IMR-90 (cell line): ENCODE measurements at regions not wholly inside any gene's neighbourhood (a gene's known extent, or its start where the extent isn't known, plus 50 kb on each side); places are given as distances from the start of the nearest gene placed in this dataset.

Experiments
- ATAC-seq: fragments of 200-7000 bp; cut with Tn5 transposase; 2 replicates; pipeline ENCODE4 v1.9.1; 2020; ENCODE audit warnings: low read depth, mild to moderate bottlenecking, moderate library complexity
- BruUV-seq: library from RNA; stranded (reverse); fragments of 400-500 nt; replicated peaks from 2 replicates; lab custom pipeline; 2021; lab: Mats Ljungman, UMichigan
- CTCF ChIA-PET: fragments of 300-600 bp; formaldehyde crosslinking; extraction: SDS; loops from one replicate; lab custom pipeline; 2021; ENCODE audit warnings: antibody characterized with exemption; lab: Yijun Ruan, JAX
- POLR2A ChIA-PET: fragments of 300-600 bp; sonication (Branson Sonifier 250); formaldehyde crosslinking; loops from one replicate; lab custom pipeline; 2022; ENCODE audit warnings: antibody characterized with exemption; ENCODE audit not compliant: unreplicated experiment; lab: Charles Lee
- DNase-seq: peaks from one replicate; pipeline ENCODE4 v3.0.0; 2013
- H2AFZ ChIP-seq: replicated peaks from 2 replicates; pipeline ENCODE3; 2013; ENCODE audit warnings: low read length, mild to moderate bottlenecking; ENCODE audit not compliant: poor library complexity
- H2AK5ac ChIP-seq: 2 replicates; pipeline ENCODE4 v1.6.1; 2013; ENCODE audit warnings: low read depth, low read length, inconsistent platforms
- H2AK9ac ChIP-seq: replicated peaks from 2 replicates; pipeline ENCODE3; 2013; ENCODE audit warnings: mild to moderate bottlenecking, low read depth, low read length, moderate library complexity; ENCODE audit not compliant: poor library complexity
- H2BK120ac ChIP-seq: 2 replicates; pipeline ENCODE4 v1.6.1; 2013; ENCODE audit warnings: low read depth, low read length, inconsistent platforms
- H2BK15ac ChIP-seq: 3 replicates; pipeline ENCODE4 v1.6.1; 2013; ENCODE audit warnings: low read depth, low read length, inconsistent platforms
- H2BK20ac ChIP-seq: 2 replicates; pipeline ENCODE4 v1.6.1; 2013; ENCODE audit warnings: low read depth, mild to moderate bottlenecking, inconsistent platforms, low read length, moderate library complexity
- H2BK5ac ChIP-seq: 2 replicates; pipeline ENCODE4 v1.6.1; 2013; ENCODE audit warnings: mild to moderate bottlenecking, low read depth, low read length, inconsistent platforms; ENCODE audit not compliant: poor library complexity, severe bottlenecking
- H3K14ac ChIP-seq: replicated peaks from 2 replicates; pipeline ENCODE4 v1.6.1; 2013; ENCODE audit warnings: low read depth, low read length, inconsistent platforms
- H3K18ac ChIP-seq: 2 replicates; pipeline ENCODE4 v1.6.1; 2013; ENCODE audit warnings: low read depth, low read length, control low read depth
- H3K23ac ChIP-seq: 2 replicates; pipeline ENCODE4 v1.6.1; 2013; ENCODE audit warnings: low read depth, low read length, inconsistent platforms
- H3K27ac ChIP-seq: 2 replicates; pipeline ENCODE4 v1.5.1; 2013; ENCODE audit warnings: mild to moderate bottlenecking, control low read depth, low read length; ENCODE audit not compliant: insufficient read depth
- H3K27me3 ChIP-seq: 2 replicates; pipeline ENCODE4 v1.6.1; 2013; ENCODE audit warnings: low read length; ENCODE audit not compliant: control insufficient read depth, insufficient read depth
- H3K36me3 ChIP-seq: 2 replicates; pipeline ENCODE4 v1.6.1; 2013; ENCODE audit warnings: low read length, mixed read lengths; ENCODE audit not compliant: control insufficient read depth, insufficient read depth
- H3K4ac ChIP-seq: 2 replicates; pipeline ENCODE4 v1.6.1; 2013; ENCODE audit warnings: low read depth, low read length, inconsistent platforms
- H3K4me1 ChIP-seq: 2 replicates; pipeline ENCODE4 v1.6.1; 2013; ENCODE audit warnings: low read length, mixed read lengths; ENCODE audit not compliant: control insufficient read depth, insufficient read depth
- H3K4me2 ChIP-seq: 2 replicates; pipeline ENCODE4 v1.6.1; 2013; ENCODE audit warnings: low read depth, mild to moderate bottlenecking, control low read depth, low read length, moderate library complexity
- H3K4me3 ChIP-seq: 2 replicates; pipeline ENCODE4 v1.5.1; 2013; ENCODE audit warnings: low read depth, mild to moderate bottlenecking, control low read depth, low read length, moderate library complexity; ENCODE audit not compliant: insufficient read depth
- H3K56ac ChIP-seq: 2 replicates; pipeline ENCODE4 v1.6.1; 2013; ENCODE audit warnings: low read length, inconsistent platforms; ENCODE audit not compliant: insufficient read depth; ENCODE audit errors: extremely low read depth
- H3K79me1 ChIP-seq, 2 experiments: 2 replicates each; pipeline ENCODE4 v1.6.1; 2013; ENCODE audit warnings: low read length in 2 of 2, inconsistent platforms in 1 of 2, low read depth in 1 of 2
- H3K9ac ChIP-seq: 2 replicates; pipeline ENCODE4 v1.6.1; 2013; ENCODE audit warnings: low read depth, low read length, control low read depth
- H3K9me1 ChIP-seq: 2 replicates; pipeline ENCODE4 v1.6.1; 2013; ENCODE audit warnings: low read length, inconsistent platforms; ENCODE audit not compliant: insufficient read depth
- H3K9me3 ChIP-seq: 2 replicates; pipeline ENCODE4 v1.6.1; 2013; ENCODE audit warnings: low read length; ENCODE audit not compliant: control insufficient read depth, insufficient read depth
- H4K20me1 ChIP-seq: 2 replicates; pipeline ENCODE4 v1.6.1; 2013; ENCODE audit warnings: low read length, inconsistent platforms; ENCODE audit not compliant: insufficient read depth
- H4K5ac ChIP-seq: 2 replicates; pipeline ENCODE4 v1.6.1; 2013; ENCODE audit warnings: mild to moderate bottlenecking, low read depth, low read length, control low read depth
- H4K8ac ChIP-seq, 2 experiments: 2 replicates each; pipeline ENCODE4 v1.6.1; 2013; ENCODE audit warnings: low read depth in 2 of 2, low read length in 2 of 2, control low read depth in 1 of 2, inconsistent platforms in 1 of 2
- H4K91ac ChIP-seq: 2 replicates; pipeline ENCODE4 v1.6.1; 2013; ENCODE audit warnings: low read depth, low read length, inconsistent platforms; ENCODE audit not compliant: insufficient read depth
- BHLHE40 ChIP-seq: fragments of 150-350 bp; IDR thresholded peaks from 2 replicates; pipeline ENCODE4 v1.6.1; 2016; ENCODE audit warnings: mild to moderate bottlenecking, low read depth, low read length
- CEBPB ChIP-seq: IDR thresholded peaks from 2 replicates; pipeline ENCODE4 v1.6.1; 2012; ENCODE audit warnings: low read depth, low read length, improper control_type of control experiment
- CHD1 ChIP-seq: IDR thresholded peaks from 2 replicates; pipeline ENCODE4 v1.6.1; 2012; ENCODE audit warnings: low read depth, low read length, improper control_type of control experiment
- FOS ChIP-seq: fragments of 150-350 bp; IDR thresholded peaks from 2 replicates; pipeline ENCODE4 v1.6.1; 2016; ENCODE audit warnings: low read depth, low read length
- MAFK ChIP-seq: IDR thresholded peaks from 2 replicates; pipeline ENCODE4 v1.6.1; 2012; ENCODE audit warnings: low read depth, low read length, improper control_type of control experiment
- MAZ ChIP-seq: IDR thresholded peaks from 2 replicates; pipeline ENCODE4 v1.6.1; 2012; ENCODE audit warnings: low read depth, mild to moderate bottlenecking, low read length, improper control_type of control experiment, moderate library complexity, borderline replicate concordance
- MXI1 ChIP-seq: IDR thresholded peaks from 2 replicates; pipeline ENCODE4 v1.6.1; 2012; ENCODE audit warnings: low read depth, mild to moderate bottlenecking, low read length, moderate library complexity, borderline replicate concordance
- NFE2L2 ChIP-seq: fragments of 150-350 bp; IDR thresholded peaks from 2 replicates; pipeline ENCODE4 v1.6.1; 2016; ENCODE audit warnings: low read depth, mild to moderate bottlenecking, low read length
- POLR2A ChIP-seq: IDR thresholded peaks from 2 replicates; pipeline ENCODE4 v1.6.1; 2012; ENCODE audit warnings: mild to moderate bottlenecking, low read depth, low read length
- RAD21 ChIP-seq: IDR thresholded peaks from 2 replicates; pipeline ENCODE4 v1.6.1; 2012; ENCODE audit warnings: low read length, improper control_type of control experiment
- RCOR1 ChIP-seq: IDR thresholded peaks from 2 replicates; pipeline ENCODE4 v1.6.1; 2012; ENCODE audit warnings: mild to moderate bottlenecking, low read length, improper control_type of control experiment; ENCODE audit not compliant: insufficient replicate concordance
- RFX5 ChIP-seq: IDR thresholded peaks from 2 replicates; pipeline ENCODE4 v1.8.0; 2012; ENCODE audit warnings: low read depth, mild to moderate bottlenecking, low read length, moderate library complexity
- SMC3 ChIP-seq: fragments of 150-350 bp; IDR thresholded peaks from 2 replicates; pipeline ENCODE4 v1.6.1; 2016; ENCODE audit warnings: low read depth, mild to moderate bottlenecking, antibody characterized with exemption, low read length, moderate library complexity
- WGBS, 2 experiments: methylation state at CpG; one replicate each; pipeline versions ENCODE4 v1.1.5 to v1.1.7; 2013; ENCODE audit warnings: missing lambda C conversion rate in 2 of 2; ENCODE audit not compliant: insufficient read length in 1 of 2; ENCODE audit errors: extremely low coverage in 2 of 2; 5-methylcytosine and 5-hydroxymethylcytosine counted together
- dilution Hi-C: fragments of 300-500 bp; cut with HindIII; formaldehyde crosslinking; loops from one replicate; pipeline ENCODE4 v1.14.3; 2018; ENCODE audit warnings: low sequenced_read_pairs; ENCODE audit not compliant: unreplicated experiment
- in situ Hi-C: fragments of 300-500 bp; cut with MboI; formaldehyde crosslinking; loops from 3 replicates; pipeline ENCODE4 v1.14.3; 2019; ENCODE audit warnings: low sequenced_read_pairs, inconsistent platforms, mixed read lengths
- intact Hi-C: fragments of 100-400 bp; cut with micrococcal nuclease; formaldehyde crosslinking; loops from 2 replicates; pipeline ENCODE4 v1.10.0; 2022
- TF ChIP-seq, protein P1 (sequence below): conservative IDR thresholded peaks from 2 replicates; pipeline ENCODE4 v1.5.1; 2012; ENCODE audit warnings: mild to moderate bottlenecking, low read depth, low read length, improper control_type of control experiment
- TF ChIP-seq, protein P2 (sequence below): fragments of 150-350 bp; IDR thresholded peaks from 2 replicates; pipeline ENCODE4 v1.6.1; 2017; ENCODE audit warnings: mild to moderate bottlenecking, antibody characterized with exemption, low read length, low read depth
- TF ChIP-seq, protein P3 (sequence below): fragments of 150-350 bp; IDR thresholded peaks from 2 replicates; pipeline ENCODE4 v1.6.1; 2016; ENCODE audit warnings: low read depth, mild to moderate bottlenecking, low read length, moderate library complexity, borderline replicate concordance

- in situ Hi-C loops = no loop called here
- no peaks in the 10 kb centered on the region for H3K36me3 ChIP-seq
- POLR2A ChIA-PET = no interaction called here
- H4K91ac ChIP-seq = no peak overlapping the region
- no peak overlapping the region for H2BK120ac ChIP-seq
- H2AK9ac ChIP-seq = no peak overlapping the region
- H3K4me3 ChIP-seq = no peak overlapping the region
- no peak overlapping the region for H2BK5ac ChIP-seq
- no peaks in the 10 kb centered on the region for H3K79me1 ChIP-seq
- no peaks in the 10 kb centered on the region for H3K27me3 ChIP-seq
- no peak overlapping the region for H3K27ac ChIP-seq
- WGBS, 2 experiments = no CpG with 5 or more reads among the region's 1 CpG
- no peak overlapping the region for H3K4me2 ChIP-seq
- no peak overlapping the region for H2BK15ac ChIP-seq
- TF ChIP-seq FOS (no peak), NFE2L2 (no peak), CEBPB (no peak), RAD21 (no peak), MAZ (no peak), RFX5 (no peak), RCOR1 (no peak), MXI1 (no peak), POLR2A (no peak), SMC3 (no peak), MAFK (no peak), BHLHE40 (no peak), CHD1 (no peak)
- TF ChIP-seq, protein P1, sequence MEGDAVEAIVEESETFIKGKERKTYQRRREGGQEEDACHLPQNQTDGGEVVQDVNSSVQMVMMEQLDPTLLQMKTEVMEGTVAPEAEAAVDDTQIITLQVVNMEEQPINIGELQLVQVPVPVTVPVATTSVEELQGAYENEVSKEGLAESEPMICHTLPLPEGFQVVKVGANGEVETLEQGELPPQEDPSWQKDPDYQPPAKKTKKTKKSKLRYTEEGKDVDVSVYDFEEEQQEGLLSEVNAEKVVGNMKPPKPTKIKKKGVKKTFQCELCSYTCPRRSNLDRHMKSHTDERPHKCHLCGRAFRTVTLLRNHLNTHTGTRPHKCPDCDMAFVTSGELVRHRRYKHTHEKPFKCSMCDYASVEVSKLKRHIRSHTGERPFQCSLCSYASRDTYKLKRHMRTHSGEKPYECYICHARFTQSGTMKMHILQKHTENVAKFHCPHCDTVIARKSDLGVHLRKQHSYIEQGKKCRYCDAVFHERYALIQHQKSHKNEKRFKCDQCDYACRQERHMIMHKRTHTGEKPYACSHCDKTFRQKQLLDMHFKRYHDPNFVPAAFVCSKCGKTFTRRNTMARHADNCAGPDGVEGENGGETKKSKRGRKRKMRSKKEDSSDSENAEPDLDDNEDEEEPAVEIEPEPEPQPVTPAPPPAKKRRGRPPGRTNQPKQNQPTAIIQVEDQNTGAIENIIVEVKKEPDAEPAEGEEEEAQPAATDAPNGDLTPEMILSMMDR = no peak
- TF ChIP-seq, protein P2, sequence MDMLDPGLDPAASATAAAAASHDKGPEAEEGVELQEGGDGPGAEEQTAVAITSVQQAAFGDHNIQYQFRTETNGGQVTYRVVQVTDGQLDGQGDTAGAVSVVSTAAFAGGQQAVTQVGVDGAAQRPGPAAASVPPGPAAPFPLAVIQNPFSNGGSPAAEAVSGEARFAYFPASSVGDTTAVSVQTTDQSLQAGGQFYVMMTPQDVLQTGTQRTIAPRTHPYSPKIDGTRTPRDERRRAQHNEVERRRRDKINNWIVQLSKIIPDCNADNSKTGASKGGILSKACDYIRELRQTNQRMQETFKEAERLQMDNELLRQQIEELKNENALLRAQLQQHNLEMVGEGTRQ = no peak
- TF ChIP-seq, protein P3, sequence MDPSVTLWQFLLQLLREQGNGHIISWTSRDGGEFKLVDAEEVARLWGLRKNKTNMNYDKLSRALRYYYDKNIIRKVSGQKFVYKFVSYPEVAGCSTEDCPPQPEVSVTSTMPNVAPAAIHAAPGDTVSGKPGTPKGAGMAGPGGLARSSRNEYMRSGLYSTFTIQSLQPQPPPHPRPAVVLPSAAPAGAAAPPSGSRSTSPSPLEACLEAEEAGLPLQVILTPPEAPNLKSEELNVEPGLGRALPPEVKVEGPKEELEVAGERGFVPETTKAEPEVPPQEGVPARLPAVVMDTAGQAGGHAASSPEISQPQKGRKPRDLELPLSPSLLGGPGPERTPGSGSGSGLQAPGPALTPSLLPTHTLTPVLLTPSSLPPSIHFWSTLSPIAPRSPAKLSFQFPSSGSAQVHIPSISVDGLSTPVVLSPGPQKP = no peak
- H3K4me1 ChIP-seq = no peaks in the 10 kb centered on the region
- dilution Hi-C loops = no loop called here
- no TSS peak for BruUV-seq
- H2AK5ac ChIP-seq = no peak overlapping the region
- H2BK20ac ChIP-seq = no peak overlapping the region
- H3K56ac ChIP-seq = no peak overlapping the region
- H3K23ac ChIP-seq = no peak overlapping the region
- no peak overlapping the region for H3K9ac ChIP-seq
- H3K4ac ChIP-seq = no peak overlapping the region
- H3K14ac ChIP-seq = peak overlapping the region; percentile 68; the same call in 1 of the 2 replicates
- intact Hi-C loops = no loop called here
- no peak overlapping the region for H4K5ac ChIP-seq
- CTCF ChIA-PET = no interaction called here
- no peaks in the 10 kb centered on the region for H4K20me1 ChIP-seq
- no peak overlapping the region for H4K8ac ChIP-seq
- peak; percentile 36 for DNase-seq
- H3K9me3 ChIP-seq = no peaks in the 10 kb centered on the region
- H2AFZ ChIP-seq = no peak overlapping the region
- no peak overlapping the region for H3K18ac ChIP-seq
- no peak for ATAC-seq
- no peaks in the 10 kb centered on the region for H3K9me1 ChIP-seq
Observed at GRCh38 chr7:79610313-79610712, 156.8 kb upstream of the MAGI2 start.
